Esophagus squamous epithelium (tissue), 4 donors: ENCODE measurements at regions not wholly inside any gene's neighbourhood (a gene's known extent, or its start where the extent isn't known, plus 50 kb on each side); places are given as distances from the start of the nearest gene placed in this dataset.

Source experiments
- POLR2A ChIP-seq, 4 donors: fragments of 450-650 bp; IDR thresholded peaks; one replicate each; pipeline ENCODE4 v1.6.1; 2017; ENCODE audit warnings: antibody characterized with exemption in 4 of 4, mild to moderate bottlenecking in 4 of 4, moderate library complexity in 3 of 4
- TF ChIP-seq, protein P1 (sequence below), 6 experiments: fragments of 450-650 bp in 4 of 6; fragments of 200-600 bp in 2 of 6; sonication (generic) in 2 of 6; IDR thresholded peaks; one replicate each; pipeline ENCODE4 v1.5.1; 2016 to 2019; ENCODE audit warnings: antibody characterized with exemption in 6 of 6, mild to moderate bottlenecking in 4 of 6, moderate library complexity in 4 of 6

DNA sequence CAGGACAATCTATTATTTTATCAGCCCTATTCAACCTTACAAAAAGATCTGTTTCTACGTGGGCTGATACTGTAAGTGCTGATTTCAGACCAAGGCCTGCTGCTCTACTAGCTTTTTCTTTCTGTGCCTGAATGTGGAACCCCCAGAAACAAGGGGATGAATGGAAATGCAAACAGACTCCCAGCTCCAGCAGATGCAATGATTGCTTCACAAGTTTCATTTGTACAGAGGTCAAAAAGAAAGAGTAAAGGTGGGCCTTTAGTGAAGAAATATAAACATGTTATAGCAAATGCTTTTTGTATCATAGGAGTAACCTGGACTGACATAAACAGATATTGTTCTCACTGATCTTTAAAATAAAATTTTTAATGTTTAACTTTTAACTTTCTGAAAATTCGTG is 130.2 kb upstream of the SLC25A13 start:
- TF ChIP-seq, protein P1, sequence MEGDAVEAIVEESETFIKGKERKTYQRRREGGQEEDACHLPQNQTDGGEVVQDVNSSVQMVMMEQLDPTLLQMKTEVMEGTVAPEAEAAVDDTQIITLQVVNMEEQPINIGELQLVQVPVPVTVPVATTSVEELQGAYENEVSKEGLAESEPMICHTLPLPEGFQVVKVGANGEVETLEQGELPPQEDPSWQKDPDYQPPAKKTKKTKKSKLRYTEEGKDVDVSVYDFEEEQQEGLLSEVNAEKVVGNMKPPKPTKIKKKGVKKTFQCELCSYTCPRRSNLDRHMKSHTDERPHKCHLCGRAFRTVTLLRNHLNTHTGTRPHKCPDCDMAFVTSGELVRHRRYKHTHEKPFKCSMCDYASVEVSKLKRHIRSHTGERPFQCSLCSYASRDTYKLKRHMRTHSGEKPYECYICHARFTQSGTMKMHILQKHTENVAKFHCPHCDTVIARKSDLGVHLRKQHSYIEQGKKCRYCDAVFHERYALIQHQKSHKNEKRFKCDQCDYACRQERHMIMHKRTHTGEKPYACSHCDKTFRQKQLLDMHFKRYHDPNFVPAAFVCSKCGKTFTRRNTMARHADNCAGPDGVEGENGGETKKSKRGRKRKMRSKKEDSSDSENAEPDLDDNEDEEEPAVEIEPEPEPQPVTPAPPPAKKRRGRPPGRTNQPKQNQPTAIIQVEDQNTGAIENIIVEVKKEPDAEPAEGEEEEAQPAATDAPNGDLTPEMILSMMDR (IDR thresholded peaks at IDR 0.05), result no peak
- no peak for TF ChIP-seq POLR2A (IDR thresholded peaks at IDR 0.05)
